Stimulated activated CD8-positive, alpha-beta memory T cell treated with anti-CD3 and anti-CD28 coated beads, Interleukin-4, amount 100 ng/mL, for 24 hours (primary cell): ENCODE measurements at regions not wholly inside any gene's neighbourhood (a gene's known extent, or its start where the extent isn't known, plus 50 kb on each side); places are given as distances from the start of the nearest gene placed in this dataset.
"Not testable (repeated sequence)": the region's sequence is repeated elsewhere in the genome, so short reads cannot be mapped to it uniquely, and the experiment has no call there.

Experiments used
- DNase-seq: peaks from one replicate; pipeline ENCODE4 v3.0.0-alpha.2; 2020; ENCODE audit warnings: low read depth

- no peak for DNase-seq
Observed at GRCh38 chr16:5302372-5303114, 204.9 kb upstream of the EEF2KMT start.

GRCh38 chr16:5298202-5298601 is 200.6 kb upstream of the EEF2KMT start:
- DNase-seq = no peak

- DNase-seq = no peak
Observed at GRCh38 chr16:5296176-5296575, 198.6 kb upstream of the EEF2KMT start.

- not testable (repeated sequence) for DNase-seq
Observed at GRCh38 chr16:5295304-5295703, 197.7 kb upstream of the EEF2KMT start.

GRCh38 chr16:5282152-5282551 is 184.6 kb upstream of the EEF2KMT start:
- not testable (repeated sequence) for DNase-seq

- DNase-seq = no peak
Observed at GRCh38 chr16:5257462-5257861, 159.9 kb upstream of the EEF2KMT start.

- DNase-seq = no peak
Observed at GRCh38 chr16:5252791-5253190, 155.2 kb upstream of the EEF2KMT start.

GRCh38 chr16:5247403-5247802 is 149.8 kb upstream of the EEF2KMT start:
- DNase-seq = not testable (repeated sequence)

GRCh38 chr16:5240278-5240626 is 142.7 kb upstream of the EEF2KMT start:
- DNase-seq = not testable (repeated sequence)

- peak; percentile 38 for DNase-seq
Observed at GRCh38 chr16:5239472-5240277, 142.1 kb upstream of the EEF2KMT start.

GRCh38 chr16:5235119-5235518 is 137.5 kb upstream of the EEF2KMT start:
- DNase-seq = no peak

- DNase-seq = no peak
Observed at GRCh38 chr16:5234295-5235050, 136.9 kb upstream of the EEF2KMT start.

GRCh38 chr16:5231246-5231759 is 133.7 kb upstream of the EEF2KMT start:
- DNase-seq = no peak

- DNase-seq = no peak
Observed at GRCh38 chr16:5228369-5228768, 130.8 kb upstream of the EEF2KMT start.

- no peak for DNase-seq
Observed at GRCh38 chr16:5225931-5226655, 128.5 kb upstream of the EEF2KMT start.

- DNase-seq = no peak
Observed at GRCh38 chr16:5222761-5223160, 125.2 kb upstream of the EEF2KMT start.

- DNase-seq = not testable (repeated sequence)
Observed at GRCh38 chr16:5221831-5222230, 124.2 kb upstream of the EEF2KMT start.

- DNase-seq = no peak
Observed at GRCh38 chr16:5220705-5221104, 123.1 kb upstream of the EEF2KMT start.

- no peak for DNase-seq
Observed at GRCh38 chr16:5216441-5217080, 119.0 kb upstream of the EEF2KMT start.

GRCh38 chr16:5215901-5216300 is 118.3 kb upstream of the EEF2KMT start:
- DNase-seq = no peak

GRCh38 chr16:5214466-5214865 is 116.9 kb upstream of the EEF2KMT start:
- DNase-seq = no peak
